ENCODE measurements at regions not wholly inside any gene's neighbourhood (a gene's known extent, or its start where the extent isn't known, plus 50 kb on each side); places are given as distances from the start of the nearest gene placed in this dataset.

DNA sequence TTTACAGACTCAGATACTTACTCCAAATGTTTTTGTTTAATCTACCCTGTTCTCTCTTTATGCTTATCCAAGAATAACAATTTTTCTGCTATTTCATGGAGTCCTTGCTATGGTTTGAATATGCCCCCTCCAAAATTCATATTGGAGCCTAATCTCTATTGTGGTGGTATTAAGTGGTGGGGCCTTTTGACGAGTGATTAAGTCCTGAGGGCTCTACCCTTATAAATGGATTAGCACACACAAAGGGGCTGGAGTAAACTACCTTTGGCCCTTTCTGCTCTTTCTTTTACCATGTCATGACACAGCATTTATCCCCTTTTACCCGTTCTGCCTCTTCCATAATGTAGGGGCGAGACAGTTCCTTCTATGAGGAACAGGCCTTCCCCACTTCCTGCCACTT, 285.5 kb downstream of the GASK1B start:
- Histone ChIP-seq H3K14ac (ENCODE audit: low read length) (no peak overlapping the region), H3K4ac (ENCODE audit: low read depth, low read length) (no peak overlapping the region), H4K8ac (ENCODE audit: low read depth, low read length) (no peak overlapping the region), H3K4me2 (ENCODE audit: low read length) (no peak overlapping the region), H4K91ac (ENCODE audit: low read depth, low read length) (no peak overlapping the region), H3K36me3 (ENCODE audit: control insufficient read depth in 1 of 2, insufficient read depth in 2 of 2, low read length in 2 of 2) (no peaks in the 10 kb centered on the region), H3K27me3 (ENCODE audit: insufficient read depth, low read length) (no peaks in the 10 kb centered on the region), H3K4me1 (ENCODE audit: control insufficient read depth in 1 of 2, insufficient read depth in 2 of 2, low read length in 2 of 2) (no peaks in the 10 kb centered on the region), H2AK5ac (ENCODE audit: low read length) (no peak overlapping the region), H3K23ac (ENCODE audit: low read length) (no peak overlapping the region), H3K27ac (ENCODE audit: low read depth, low read length) (no peak overlapping the region), H2BK5ac (ENCODE audit: low read depth, low read length, poor library complexity) (no peak overlapping the region), H4K12ac (ENCODE audit: low read depth, low read length) (no peak overlapping the region), H3K79me2 (ENCODE audit: control insufficient read depth, insufficient read depth, low read length, poor library complexity) (no peaks in the 10 kb centered on the region), H2BK12ac (ENCODE audit: low read length) (no peak overlapping the region), H2BK120ac (ENCODE audit: insufficient read depth, low read length, poor library complexity) (no peak overlapping the region), H3K18ac (ENCODE audit: low read length) (no peak overlapping the region), H3K9ac (ENCODE audit: low read length) (no peak overlapping the region), H2AFZ (ENCODE audit: insufficient read depth, low read length, poor library complexity) (no peak overlapping the region), H3K79me1 (ENCODE audit: low read length) (no peaks in the 10 kb centered on the region), H3K9me3 (ENCODE audit: insufficient read depth, low read depth, low read length) (no peaks in the 10 kb centered on the region), H3K4me3 (ENCODE audit: low read depth, low read length) (no peak overlapping the region)
- DNase-seq = no peak
- no CpG with 5 or more reads among the region's 3 CpGs for WGBS (ENCODE audit: extremely low coverage, insufficient coverage, insufficient read length)

DNA sequence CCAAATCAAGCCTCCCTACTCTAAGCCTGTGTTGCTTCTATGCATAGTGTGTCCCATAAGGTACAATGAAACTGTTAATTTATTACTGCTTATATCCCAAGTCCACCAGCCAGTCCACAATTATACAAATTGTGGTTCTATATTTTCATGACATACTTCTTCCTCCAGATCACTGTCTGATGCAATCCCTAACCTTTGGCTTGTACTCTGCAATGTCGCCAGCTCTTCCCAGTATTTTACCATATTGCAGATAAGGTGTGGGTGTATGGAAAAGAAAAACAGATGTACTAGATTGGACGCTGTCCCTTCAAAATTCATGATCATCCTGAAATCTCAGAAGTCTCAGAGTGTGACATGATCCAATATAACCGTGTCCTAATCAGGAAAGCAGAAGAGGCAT, 286.2 kb downstream of the GASK1B start:
- H4K8ac ChIP-seq (ENCODE audit: low read depth, low read length) = no peak overlapping the region
- no peak overlapping the region for H4K12ac ChIP-seq (ENCODE audit: low read depth, low read length)
- no peak overlapping the region for H3K9ac ChIP-seq (ENCODE audit: low read length)
- H3K79me1 ChIP-seq (ENCODE audit: low read length) = no peaks in the 10 kb centered on the region
- H3K27ac ChIP-seq (ENCODE audit: low read depth, low read length) = no peak overlapping the region
- H3K4ac ChIP-seq (ENCODE audit: low read depth, low read length) = no peak overlapping the region
- no peak overlapping the region for H3K18ac ChIP-seq (ENCODE audit: low read length)
- no peak overlapping the region for H2AFZ ChIP-seq (ENCODE audit: insufficient read depth, low read length, poor library complexity)
- no peak overlapping the region for H2BK12ac ChIP-seq (ENCODE audit: low read length)
- no peaks in the 10 kb centered on the region for H3K79me2 ChIP-seq (ENCODE audit: control insufficient read depth, insufficient read depth, low read length, poor library complexity)
- H3K23ac ChIP-seq (ENCODE audit: low read length) = no peak overlapping the region
- WGBS (ENCODE audit: extremely low coverage, insufficient coverage, insufficient read length) = no CpG with 5 or more reads among the region's 3 CpGs
- H3K4me3 ChIP-seq (ENCODE audit: low read depth, low read length) = no peak overlapping the region
- no peak overlapping the region for H2BK120ac ChIP-seq (ENCODE audit: insufficient read depth, low read length, poor library complexity)
- no peaks in the 10 kb centered on the region for H3K36me3 ChIP-seq (ENCODE audit: control insufficient read depth in 1 of 2, insufficient read depth in 2 of 2, low read length in 2 of 2)
- H4K91ac ChIP-seq (ENCODE audit: low read depth, low read length) = no peak overlapping the region
- DNase-seq = no peak
- H3K9me3 ChIP-seq (ENCODE audit: insufficient read depth, low read depth, low read length) = no peaks in the 10 kb centered on the region
- no peak overlapping the region for H2BK5ac ChIP-seq (ENCODE audit: low read depth, low read length, poor library complexity)
- H3K4me2 ChIP-seq (ENCODE audit: low read length) = no peak overlapping the region
- H2AK5ac ChIP-seq (ENCODE audit: low read length) = no peak overlapping the region
- H3K27me3 ChIP-seq (ENCODE audit: insufficient read depth, low read length) = no peaks in the 10 kb centered on the region
- no peaks in the 10 kb centered on the region for H3K4me1 ChIP-seq (ENCODE audit: control insufficient read depth in 1 of 2, insufficient read depth in 2 of 2, low read length in 2 of 2)
- no peak overlapping the region for H3K14ac ChIP-seq (ENCODE audit: low read length)

DNA sequence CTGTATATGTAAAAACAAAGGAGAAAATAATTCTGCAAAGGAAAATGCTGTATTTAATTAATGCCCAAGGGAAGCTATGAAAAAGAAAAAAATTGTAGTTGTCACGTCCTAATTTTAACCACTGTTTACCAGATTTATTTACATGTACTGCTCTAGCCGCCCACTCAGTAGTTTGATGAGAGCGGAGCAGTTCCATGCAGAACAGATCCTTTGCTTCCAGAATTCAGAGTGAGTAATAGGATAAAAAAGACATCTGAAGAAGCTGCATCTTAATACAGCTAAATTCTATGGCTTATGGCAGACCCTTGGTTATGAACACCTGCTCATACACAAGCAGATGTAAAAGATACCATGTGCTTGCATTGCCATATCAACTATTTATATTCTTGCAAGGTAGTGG, 287.0 kb downstream of the GASK1B start:
- Histone ChIP-seq H2BK120ac (ENCODE audit: insufficient read depth, low read length, poor library complexity) (no peak overlapping the region), H3K36me3 (ENCODE audit: control insufficient read depth in 1 of 2, insufficient read depth in 2 of 2, low read length in 2 of 2) (no peaks in the 10 kb centered on the region), H3K4ac (ENCODE audit: low read depth, low read length) (no peak overlapping the region), H3K27ac (ENCODE audit: low read depth, low read length) (no peak overlapping the region), H3K9me3 (ENCODE audit: insufficient read depth, low read depth, low read length) (no peaks in the 10 kb centered on the region), H2BK5ac (ENCODE audit: low read depth, low read length, poor library complexity) (no peak overlapping the region), H2AK5ac (ENCODE audit: low read length) (no peak overlapping the region), H3K9ac (ENCODE audit: low read length) (no peak overlapping the region), H3K18ac (ENCODE audit: low read length) (no peak overlapping the region), H4K12ac (ENCODE audit: low read depth, low read length) (no peak overlapping the region), H3K79me2 (ENCODE audit: control insufficient read depth, insufficient read depth, low read length, poor library complexity) (no peaks in the 10 kb centered on the region), H4K91ac (ENCODE audit: low read depth, low read length) (no peak overlapping the region), H3K4me3 (ENCODE audit: low read depth, low read length) (no peak overlapping the region), H3K4me2 (ENCODE audit: low read length) (no peak overlapping the region), H4K8ac (ENCODE audit: low read depth, low read length) (no peak overlapping the region), H3K27me3 (ENCODE audit: insufficient read depth, low read length) (no peaks in the 10 kb centered on the region), H3K79me1 (ENCODE audit: low read length) (no peaks in the 10 kb centered on the region), H3K14ac (ENCODE audit: low read length) (no peak overlapping the region), H2AFZ (ENCODE audit: insufficient read depth, low read length, poor library complexity) (no peak overlapping the region), H3K4me1 (ENCODE audit: control insufficient read depth in 1 of 2, insufficient read depth in 2 of 2, low read length in 2 of 2) (no peaks in the 10 kb centered on the region), H3K23ac (ENCODE audit: low read length) (no peak overlapping the region), H2BK12ac (ENCODE audit: low read length) (no peak overlapping the region)
- DNase-seq = no peak
- WGBS (ENCODE audit: extremely low coverage, insufficient coverage, insufficient read length) = no CpG with 5 or more reads among the region's 3 CpGs

DNA sequence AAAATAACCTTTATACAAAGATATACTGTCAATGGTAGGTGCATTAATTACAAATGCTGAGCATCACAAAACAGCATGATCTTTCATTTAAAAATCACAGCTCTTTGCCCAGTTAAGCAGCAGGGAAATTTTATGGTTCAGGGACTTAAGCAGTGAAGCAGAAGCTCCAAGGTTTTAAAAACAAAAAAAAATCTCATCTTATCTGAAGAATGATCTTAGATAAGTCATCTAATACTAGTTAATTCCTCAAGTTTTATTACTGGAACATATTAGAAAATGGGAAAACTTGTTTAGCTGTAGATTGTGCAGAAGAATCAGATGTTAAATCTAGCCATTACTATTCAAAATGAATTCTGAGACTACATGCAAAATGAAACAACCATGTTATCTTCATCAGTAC, 289.9 kb downstream of the GASK1B start:
- H3K9me3 ChIP-seq (ENCODE audit: insufficient read depth, low read depth, low read length) = no peaks in the 10 kb centered on the region
- H4K12ac ChIP-seq (ENCODE audit: low read depth, low read length) = no peak overlapping the region
- H2BK120ac ChIP-seq (ENCODE audit: insufficient read depth, low read length, poor library complexity) = no peak overlapping the region
- no peaks in the 10 kb centered on the region for H3K79me2 ChIP-seq (ENCODE audit: control insufficient read depth, insufficient read depth, low read length, poor library complexity)
- H2BK5ac ChIP-seq (ENCODE audit: low read depth, low read length, poor library complexity) = no peak overlapping the region
- no peak overlapping the region for H4K91ac ChIP-seq (ENCODE audit: low read depth, low read length)
- H3K4ac ChIP-seq (ENCODE audit: low read depth, low read length) = no peak overlapping the region
- H2AK5ac ChIP-seq (ENCODE audit: low read length) = no peak overlapping the region
- no peak overlapping the region for H4K8ac ChIP-seq (ENCODE audit: low read depth, low read length)
- no peaks in the 10 kb centered on the region for H3K79me1 ChIP-seq (ENCODE audit: low read length)
- no peaks in the 10 kb centered on the region for H3K36me3 ChIP-seq (ENCODE audit: control insufficient read depth in 1 of 2, insufficient read depth in 2 of 2, low read length in 2 of 2)
- no peak overlapping the region for H2AFZ ChIP-seq (ENCODE audit: insufficient read depth, low read length, poor library complexity)
- DNase-seq = no peak
- no peak overlapping the region for H3K4me2 ChIP-seq (ENCODE audit: low read length)
- H3K23ac ChIP-seq (ENCODE audit: low read length) = no peak overlapping the region
- H3K14ac ChIP-seq (ENCODE audit: low read length) = no peak overlapping the region
- no peaks in the 10 kb centered on the region for H3K4me1 ChIP-seq (ENCODE audit: control insufficient read depth in 1 of 2, insufficient read depth in 2 of 2, low read length in 2 of 2)
- no peak overlapping the region for H3K9ac ChIP-seq (ENCODE audit: low read length)
- H3K4me3 ChIP-seq (ENCODE audit: low read depth, low read length) = no peak overlapping the region
- no peak overlapping the region for H3K27ac ChIP-seq (ENCODE audit: low read depth, low read length)
- H2BK12ac ChIP-seq (ENCODE audit: low read length) = no peak overlapping the region
- no peak overlapping the region for H3K18ac ChIP-seq (ENCODE audit: low read length)
- no peaks in the 10 kb centered on the region for H3K27me3 ChIP-seq (ENCODE audit: insufficient read depth, low read length)

DNA sequence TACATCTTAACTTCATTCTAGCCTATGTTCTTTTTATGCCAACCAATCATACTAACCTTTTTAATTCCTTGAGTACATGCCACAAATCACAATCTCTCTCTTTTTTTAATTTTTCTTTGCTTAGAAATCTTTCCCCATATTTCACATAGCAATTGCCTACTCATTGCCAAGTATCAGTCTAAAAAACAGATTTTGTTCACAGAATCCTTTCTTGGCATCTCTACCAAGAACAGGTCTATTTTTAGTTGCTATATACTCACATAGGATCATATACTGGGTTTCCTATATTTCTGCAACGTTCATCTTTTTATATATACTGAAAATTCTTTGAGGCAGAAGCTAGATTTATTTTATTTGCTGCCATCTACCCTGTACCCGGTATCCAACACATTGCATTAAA, 292.1 kb downstream of the GASK1B start:
- no peak for DNase-seq
- Histone ChIP-seq H3K79me2 (ENCODE audit: control insufficient read depth, insufficient read depth, low read length, poor library complexity) (no peaks in the 10 kb centered on the region), H3K4ac (ENCODE audit: low read depth, low read length) (no peak overlapping the region), H2BK12ac (ENCODE audit: low read length) (no peak overlapping the region), H2AFZ (ENCODE audit: insufficient read depth, low read length, poor library complexity) (no peak overlapping the region), H3K4me2 (ENCODE audit: low read length) (no peak overlapping the region), H2AK5ac (ENCODE audit: low read length) (no peak overlapping the region), H3K9me3 (ENCODE audit: insufficient read depth, low read depth, low read length) (no peaks in the 10 kb centered on the region), H3K27me3 (ENCODE audit: insufficient read depth, low read length) (no peaks in the 10 kb centered on the region), H3K36me3 (ENCODE audit: control insufficient read depth in 1 of 2, insufficient read depth in 2 of 2, low read length in 2 of 2) (no peaks in the 10 kb centered on the region), H3K27ac (ENCODE audit: low read depth, low read length) (no peak overlapping the region), H2BK5ac (ENCODE audit: low read depth, low read length, poor library complexity) (no peak overlapping the region), H3K9ac (ENCODE audit: low read length) (no peak overlapping the region), H3K4me1 (ENCODE audit: control insufficient read depth in 1 of 2, insufficient read depth in 2 of 2, low read length in 2 of 2) (no peaks in the 10 kb centered on the region), H3K79me1 (ENCODE audit: low read length) (no peaks in the 10 kb centered on the region), H3K4me3 (ENCODE audit: low read depth, low read length) (no peak overlapping the region), H4K91ac (ENCODE audit: low read depth, low read length) (no peak overlapping the region), H3K23ac (ENCODE audit: low read length) (no peak overlapping the region), H2BK120ac (ENCODE audit: insufficient read depth, low read length, poor library complexity) (no peak overlapping the region), H3K14ac (ENCODE audit: low read length) (no peak overlapping the region), H3K18ac (ENCODE audit: low read length) (no peak overlapping the region), H4K8ac (ENCODE audit: low read depth, low read length) (no peak overlapping the region), H4K12ac (ENCODE audit: low read depth, low read length) (no peak overlapping the region)
- WGBS (ENCODE audit: extremely low coverage, insufficient coverage, insufficient read length) = no CpG with 5 or more reads among the region's 2 CpGs

All from trophoblast cell (in vitro differentiated cells and primary cell).